PC-9 (cell line): ENCODE measurements at regions not wholly inside any gene's neighbourhood (a gene's known extent, or its start where the extent isn't known, plus 50 kb on each side); places are given as distances from the start of the nearest gene placed in this dataset.

ENCODE experiments used
- BruUV-seq: library from RNA; stranded (reverse); fragments of 400-500 nt; replicated peaks from 2 replicates; lab custom pipeline; 2021; lab: Mats Ljungman, UMichigan
- CTCF ChIA-PET: fragments of 300-600 bp; sonication (Branson Sonifier 250); formaldehyde crosslinking; loops from one replicate; lab custom pipeline; 2022; ENCODE audit warnings: antibody characterized with exemption; lab: Charles Lee
- POLR2A ChIA-PET: fragments of 300-600 bp; sonication (Branson Sonifier 250); formaldehyde crosslinking; loops from one replicate; lab custom pipeline; 2022; ENCODE audit warnings: antibody characterized with exemption; ENCODE audit not compliant: unreplicated experiment; lab: Charles Lee
- DNase-seq, 2 experiments: peaks; one replicate each; pipeline versions ENCODE4 v3.0.0 to v3.0.0-alpha.2; 2015 to 2022; ENCODE audit warnings: mixed read lengths in 1 of 2
- H2AFZ ChIP-seq: fragments of 200-600 bp; sonication (generic); 2 replicates; pipeline ENCODE4 v1.8.1; 2017; ENCODE audit warnings: antibody characterized with exemption
- H3F3A ChIP-seq: fragments of 200-600 bp; sonication (generic); 2 replicates; pipeline ENCODE4 v1.8.1; 2017; ENCODE audit warnings: antibody characterized with exemption, mild to moderate bottlenecking, low read depth; ENCODE audit not compliant: insufficient read depth
- H3K27ac ChIP-seq: fragments of 200-600 bp; sonication (generic); 2 replicates; pipeline ENCODE4 v1.6.1; 2016; ENCODE audit warnings: mixed run types
- H3K27me3 ChIP-seq: fragments of 200-600 bp; sonication (generic); 2 replicates; pipeline ENCODE4 v1.6.1; 2016; ENCODE audit warnings: low read depth, mixed run types; ENCODE audit not compliant: insufficient read depth
- H3K36me3 ChIP-seq: fragments of 200-600 bp; sonication (generic); 2 replicates; pipeline ENCODE4 v1.6.1; 2016; ENCODE audit warnings: low read depth, mixed run types
- H3K4me1 ChIP-seq: fragments of 200-600 bp; sonication (generic); replicated peaks from 2 replicates; pipeline ENCODE4 v1.6.1; 2016; ENCODE audit warnings: mixed run types; ENCODE audit not compliant: insufficient read depth
- H3K4me2 ChIP-seq: fragments of 200-600 bp; sonication (generic); 2 replicates; pipeline ENCODE4 v1.6.1; 2017; ENCODE audit warnings: mixed run types
- H3K4me3 ChIP-seq: fragments of 200-600 bp; sonication (generic); 2 replicates; pipeline ENCODE4 v1.6.1; 2016; ENCODE audit warnings: mixed run types
- H3K79me2 ChIP-seq: fragments of 200-600 bp; sonication (generic); 2 replicates; pipeline ENCODE4 v1.6.1; 2017; ENCODE audit warnings: low read depth, mixed run types
- H3K9me2 ChIP-seq: fragments of 200-600 bp; sonication (generic); 2 replicates; pipeline ENCODE4 v1.8.1; 2017; ENCODE audit warnings: mild to moderate bottlenecking; ENCODE audit not compliant: insufficient read depth
- H3K9me3 ChIP-seq: fragments of 200-600 bp; sonication (generic); 2 replicates; pipeline ENCODE4 v1.8.1; 2016; ENCODE audit warnings: low read depth; ENCODE audit not compliant: insufficient read depth
- H4K20me1 ChIP-seq: fragments of 200-600 bp; sonication (generic); 2 replicates; pipeline ENCODE4 v1.8.1; 2017; ENCODE audit not compliant: insufficient read depth
- CTCF ChIP-seq: fragments of 200-600 bp; sonication (generic); conservative IDR thresholded peaks from 2 replicates; pipeline ENCODE4 v1.6.1; 2017; ENCODE audit warnings: mixed run types, antibody characterized with exemption, mild to moderate bottlenecking, moderate library complexity
- EZH2 ChIP-seq: fragments of 200-600 bp; sonication (generic); IDR thresholded peaks from 2 replicates; pipeline ENCODE4 v1.8.0; 2017; ENCODE audit warnings: antibody characterized with exemption, low read depth
- intact Hi-C: fragments of 100-400 bp; cut with micrococcal nuclease; formaldehyde crosslinking; loops from one replicate; pipeline ENCODE4 v1.10.0; 2022; ENCODE audit not compliant: unreplicated experiment

DNA sequence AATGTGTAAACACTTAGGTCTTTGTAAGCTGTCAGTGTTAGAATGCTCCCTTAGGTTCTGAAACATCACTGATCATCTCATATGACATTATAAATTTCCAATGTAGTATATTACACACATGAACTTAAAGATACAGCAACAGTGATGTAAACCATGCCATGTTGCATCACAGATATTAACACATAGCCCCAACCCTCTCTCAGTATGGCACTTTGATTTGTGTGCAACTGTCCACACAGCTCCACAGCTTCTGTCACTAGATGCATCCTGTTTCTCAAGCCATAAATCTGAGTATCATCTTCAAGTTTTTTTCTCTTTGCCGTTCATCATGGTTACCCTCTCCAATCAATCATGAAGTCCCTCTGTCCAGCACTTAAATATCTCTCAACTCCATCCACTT, 69.2 kb upstream of the LRP1B start:
- no peak for DNase-seq
- CTCF ChIA-PET = no interaction called here
- TF ChIP-seq CTCF (no peak), EZH2 (no peak)
- intact Hi-C loops = no loop called here
- H3K9me2 ChIP-seq = peaks cover 6% of the 10 kb centered on the region; the same call in 1 of the 2 replicates
- no peaks in the 10 kb centered on the region for H3F3A ChIP-seq
- no peaks in the 10 kb centered on the region for H3K79me2 ChIP-seq
- H3K36me3 ChIP-seq = no peaks in the 10 kb centered on the region
- no peaks in the 10 kb centered on the region for H4K20me1 ChIP-seq
- no peak overlapping the region for H3K4me3 ChIP-seq
- no peaks in the 10 kb centered on the region for H3K9me3 ChIP-seq
- no peak overlapping the region for H3K4me2 ChIP-seq
- H3K4me1 ChIP-seq = no peaks in the 10 kb centered on the region
- BruUV-seq = no TSS peak
- POLR2A ChIA-PET = no interaction called here
- no peaks in the 10 kb centered on the region for H3K27me3 ChIP-seq
- no peak overlapping the region for H2AFZ ChIP-seq
- H3K27ac ChIP-seq = no peak overlapping the region

GRCh38 chr2:142199073-142199472, 68.3 kb upstream of the LRP1B start:
- no peaks in the 10 kb centered on the region for H3K79me2 ChIP-seq
- H3F3A ChIP-seq = no peaks in the 10 kb centered on the region
- CTCF ChIA-PET = no interaction called here
- intact Hi-C loops = no loop called here
- H3K9me3 ChIP-seq = no peaks in the 10 kb centered on the region
- peak overlapping the region; percentile 25 for H2AFZ ChIP-seq
- no peak overlapping the region for H3K4me2 ChIP-seq
- no peak for DNase-seq
- no peaks in the 10 kb centered on the region for H4K20me1 ChIP-seq
- BruUV-seq = no TSS peak
- no peaks in the 10 kb centered on the region for H3K4me1 ChIP-seq
- no peak overlapping the region for H3K4me3 ChIP-seq
- peaks cover 4% of the 10 kb centered on the region; the same call in 1 of the 2 replicates for H3K9me2 ChIP-seq
- no peaks in the 10 kb centered on the region for H3K36me3 ChIP-seq
- H3K27ac ChIP-seq = no peak overlapping the region
- no peaks in the 10 kb centered on the region for H3K27me3 ChIP-seq
- POLR2A ChIA-PET = no interaction called here
- no peak for TF ChIP-seq CTCF
- no peak for TF ChIP-seq EZH2

DNA sequence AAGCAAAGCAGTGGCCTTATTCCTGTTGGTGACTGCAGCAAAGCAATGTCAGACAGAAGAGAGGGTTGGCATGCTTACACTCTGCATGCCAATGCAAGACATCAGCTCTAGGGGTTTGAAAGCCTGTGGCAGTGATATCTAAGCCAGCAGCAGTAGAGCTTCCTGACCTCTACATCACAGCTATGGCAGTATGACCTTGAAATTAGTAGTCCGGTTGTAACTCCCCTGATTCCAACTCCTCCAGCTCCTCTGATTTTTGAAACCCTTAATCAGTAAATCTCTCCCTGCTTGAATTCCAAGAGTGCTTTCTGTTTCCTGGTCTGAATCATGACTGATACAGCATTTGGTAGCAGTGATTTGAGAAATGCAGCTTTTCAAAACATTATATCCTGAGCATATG, 60.0 kb upstream of the LRP1B start:
- POLR2A ChIA-PET = interaction anchor here (0.6 kb wide), 1 partner anchor 406 kb away, joined by 3 read pairs; no protein-coding TSS in a partner anchor

More for the DNA sequence above, 60.0 kb upstream of the LRP1B start:
- DNase-seq = peak in 1 of 2 experiments; percentile 10
- Histone ChIP-seq H3K27me3 (no peaks in the 10 kb centered on the region), H3F3A (no peaks in the 10 kb centered on the region), H3K4me2 (no peak overlapping the region), H3K36me3 (no peaks in the 10 kb centered on the region), H3K4me3 (no peak overlapping the region), H3K4me1 (peaks cover 5% of the 10 kb centered on the region; the same call in 1 of the 2 replicates), H3K9me3 (0 out of 2 replicates have a peak, but pooled peaks cover 5% of the 10 kb centered on the region), H3K27ac (no peak overlapping the region), H3K79me2 (no peaks in the 10 kb centered on the region), H2AFZ (no peak overlapping the region), H3K9me2 (no peaks in the 10 kb centered on the region), H4K20me1 (no peaks in the 10 kb centered on the region)
- no peak for TF ChIP-seq CTCF
- no peak for TF ChIP-seq EZH2
- BruUV-seq = no TSS peak
- intact Hi-C loops = loop anchor here (2.0 kb wide), 1 partner anchor 684 kb away; no protein-coding TSS in a partner anchor
- CTCF ChIA-PET = no interaction called here
